Body of pancreas (tissue), 4 donors: ENCODE measurements at regions not wholly inside any gene's neighbourhood (a gene's known extent, or its start where the extent isn't known, plus 50 kb on each side); places are given as distances from the start of the nearest gene placed in this dataset.

Source experiments
- ATAC-seq: fragments of 150-250 bp; one replicate; pipeline ENCODE4 v1.9.1; 2016
- DNase-seq, 4 donors: peaks; one replicate each; pipeline ENCODE4 v3.0.0-alpha.2; 2019
- H3K27ac ChIP-seq, 4 donors: fragments of 200-600 bp; sonication (generic); 1 replicate in 3 of 4; 2 replicates in 1 of 4; pipeline versions ENCODE4 v1.5.1 to v1.6.1; 2016 to 2019; ENCODE audit warnings: mild to moderate bottlenecking in 1 of 4, mixed read lengths in 1 of 4, moderate library complexity in 1 of 4
- H3K27me3 ChIP-seq, 2 donors: fragments of 200-600 bp; sonication (generic); one replicate each; pipeline ENCODE4 v1.6.0; 2016; ENCODE audit warnings: mild to moderate bottlenecking in 1 of 2
- H3K36me3 ChIP-seq, 2 donors: fragments of 200-600 bp; sonication (generic); replicated peaks in 1 of 2; 2 replicates each; pipeline ENCODE4 v1.5.1; 2016; ENCODE audit warnings: low read depth in 2 of 2; ENCODE audit not compliant: insufficient read depth in 1 of 2
- H3K4me1 ChIP-seq: fragments of 200-600 bp; sonication (generic); one replicate; pipeline ENCODE4 v1.6.0; 2016
- H3K4me3 ChIP-seq, 2 donors: fragments of 200-600 bp; sonication (generic); 1 replicate in 1 of 2; 2 replicates in 1 of 2; pipeline ENCODE4 v1.5.1; 2016 to 2019
- H3K9me3 ChIP-seq, 3 donors: fragments of 200-600 bp; sonication (generic); 1 replicate in 2 of 3; 2 replicates in 1 of 3; pipeline ENCODE4 v1.5.1; 2016
- CTCF ChIP-seq, 7 experiments: fragments of 450-650 bp in 4 of 7; fragments of 200-600 bp in 3 of 7; sonication (generic) in 3 of 7; IDR thresholded peaks; one replicate each; pipeline ENCODE4 v1.5.1; 2016 to 2019; ENCODE audit warnings: antibody characterized with exemption in 7 of 7
- POLR2A ChIP-seq, 3 donors: fragments of 450-650 bp; IDR thresholded peaks; one replicate each; pipeline ENCODE4 v1.6.1; 2016; ENCODE audit warnings: antibody characterized with exemption in 3 of 3, mild to moderate bottlenecking in 2 of 3
- WGBS, 2 donors: methylation state at CpG; one replicate each; pipeline ENCODE4 v1.1.5; 2017; 5-methylcytosine and 5-hydroxymethylcytosine counted together
- intact Hi-C: fragments of 100-400 bp; cut with DNase I; formaldehyde crosslinking; loops from one replicate; pipeline ENCODE4 v1.15.1; 2023

GRCh38 chr5:128870373-128870772, 94.9 kb upstream of the SLC27A6 start:
- no peak overlapping the region for H3K27ac ChIP-seq
- DNase-seq, result no peak
- H3K4me3 ChIP-seq, result no peak overlapping the region
- H3K9me3 ChIP-seq, result no peaks in the 10 kb centered on the region
- WGBS, 2 donors, result 62 to 68% methylated on average over 5 of the region's 5 CpGs
- no peaks in the 10 kb centered on the region for H3K36me3 ChIP-seq
- no peaks in the 10 kb centered on the region for H3K27me3 ChIP-seq
- no peak for ATAC-seq
- no peaks in the 10 kb centered on the region for H3K4me1 ChIP-seq
- no peak for TF ChIP-seq CTCF (IDR thresholded peaks at IDR 0.05)
- no peak for TF ChIP-seq POLR2A (IDR thresholded peaks at IDR 0.05)
- intact Hi-C loops, result no loop called here

GRCh38 chr5:128870923-128871322, 94.4 kb upstream of the SLC27A6 start:
- Histone ChIP-seq H3K9me3 (no peaks in the 10 kb centered on the region), H3K27ac (no peak overlapping the region), H3K27me3 (no peaks in the 10 kb centered on the region), H3K4me3 (no peak overlapping the region), H3K4me1 (no peaks in the 10 kb centered on the region), H3K36me3 (no peaks in the 10 kb centered on the region)
- intact Hi-C loops, result no loop called here
- TF ChIP-seq CTCF (IDR thresholded peaks at IDR 0.05) (no peak), POLR2A (IDR thresholded peaks at IDR 0.05) (no peak)
- ATAC-seq (no peak), DNase-seq (no peak)
- 50 to 59% methylated on average over 3 of the region's 3 CpGs for WGBS, 2 donors

GRCh38 chr5:128876569-128877382, 88.5 kb upstream of the SLC27A6 start:
- no peak overlapping the region for H3K4me3 ChIP-seq
- no peaks in the 10 kb centered on the region for H3K9me3 ChIP-seq
- no peak overlapping the region for H3K27ac ChIP-seq
- H3K36me3 ChIP-seq, result no peaks in the 10 kb centered on the region
- WGBS, 2 donors, result 43 to 44% methylated on average over 3 of the region's 3 CpGs
- intact Hi-C loops, result no loop called here
- DNase-seq (no peak), ATAC-seq (no peak)
- TF ChIP-seq CTCF (IDR thresholded peaks at IDR 0.05) (no peak), POLR2A (IDR thresholded peaks at IDR 0.05) (no peak)
- H3K27me3 ChIP-seq, result no peaks in the 10 kb centered on the region
- no peaks in the 10 kb centered on the region for H3K4me1 ChIP-seq

GRCh38 chr5:128877476-128877875, 87.8 kb upstream of the SLC27A6 start:
- no peak for DNase-seq
- Histone ChIP-seq H3K27ac (no peak overlapping the region), H3K9me3 (no peaks in the 10 kb centered on the region), H3K36me3 (no peaks in the 10 kb centered on the region), H3K4me3 (no peak overlapping the region), H3K4me1 (no peaks in the 10 kb centered on the region), H3K27me3 (no peaks in the 10 kb centered on the region)
- 42 to 68% methylated on average over 4 of the region's 4 CpGs for WGBS, 2 donors
- intact Hi-C loops, result no loop called here
- TF ChIP-seq POLR2A (IDR thresholded peaks at IDR 0.05) (no peak), CTCF (IDR thresholded peaks at IDR 0.05) (no peak)
- ATAC-seq, result no peak

- H3K36me3 ChIP-seq, result no peaks in the 10 kb centered on the region
- no peak for ATAC-seq
- TF ChIP-seq POLR2A (IDR thresholded peaks at IDR 0.05) (no peak), CTCF (IDR thresholded peaks at IDR 0.05) (no peak)
- no peaks in the 10 kb centered on the region for H3K9me3 ChIP-seq
- no peaks in the 10 kb centered on the region for H3K27me3 ChIP-seq
- DNase-seq, result no peak
- intact Hi-C loops, result no loop called here
- H3K27ac ChIP-seq, result no peak overlapping the region
- no peaks in the 10 kb centered on the region for H3K4me1 ChIP-seq
- H3K4me3 ChIP-seq, result no peak overlapping the region
- 39 to 45% methylated on average over 4 of the region's 4 CpGs for WGBS, 2 donors
Measured at GRCh38 chr5:128881502-128882018, 83.7 kb upstream of the SLC27A6 start.
